ENCODE measurements at regions not wholly inside any gene's neighbourhood (a gene's known extent, or its start where the extent isn't known, plus 50 kb on each side); places are given as distances from the start of the nearest gene placed in this dataset.
"Not testable (repeated sequence)": the region's sequence is repeated elsewhere in the genome, so short reads cannot be mapped to it uniquely, and the experiment has no call there.

DNA sequence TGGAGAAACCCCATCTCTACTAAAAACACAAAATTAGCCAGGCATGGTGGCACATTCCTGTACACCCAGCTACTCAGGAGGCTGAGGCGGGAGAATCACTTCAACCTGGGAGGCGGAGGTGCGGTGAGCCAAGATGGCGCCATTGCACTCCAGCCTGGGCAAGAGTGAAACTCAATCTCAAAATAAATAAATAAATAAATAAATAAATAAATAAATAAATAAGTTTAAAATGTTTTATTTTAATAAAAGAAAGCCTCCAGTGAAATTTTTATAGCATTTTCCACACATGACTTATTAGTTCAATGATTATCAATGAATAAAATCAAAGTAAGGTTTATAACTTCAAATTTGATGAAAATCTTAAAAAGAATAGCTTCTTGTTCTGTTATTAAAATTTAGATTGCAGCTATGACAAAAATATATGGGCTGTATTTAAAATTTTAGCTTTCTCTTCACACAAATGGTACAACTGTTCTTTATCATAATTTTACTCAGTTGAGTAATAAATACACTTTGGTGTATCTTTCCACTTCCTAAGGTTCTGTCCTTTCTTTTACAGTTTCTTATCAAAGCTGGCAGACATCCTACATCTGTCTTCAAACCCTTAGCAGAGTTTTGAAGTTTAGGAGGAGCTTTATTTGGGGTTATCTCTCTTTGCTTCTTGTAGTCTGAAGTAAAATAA, 78.4 kb upstream of the ZSWIM2 start:
- no peaks in the 10 kb centered on the region for H3K9me3 ChIP-seq (ENCODE audit: control insufficient read depth in 2 of 2, insufficient read depth in 1 of 2, low read length in 1 of 2)
- no peak overlapping the region for H3K27ac ChIP-seq (ENCODE audit: low read depth in 1 of 2, low read length in 1 of 2)
- no peaks in the 10 kb centered on the region for H3K4me1 ChIP-seq (ENCODE audit: control insufficient read depth in 2 of 2, insufficient read depth in 2 of 2, low read length in 2 of 2)
- no peak overlapping the region for H3K4me3 ChIP-seq (ENCODE audit: low read length in 2 of 2)
- H3K27me3 ChIP-seq (ENCODE audit: control insufficient read depth in 2 of 2, insufficient read depth in 1 of 2, low read length in 1 of 2): no peaks in the 10 kb centered on the region
- no peak for DNase-seq (ENCODE audit: low read depth in 6 of 9, low spot score in 9 of 9)
- H3K36me3 ChIP-seq (ENCODE audit: control insufficient read depth in 2 of 2, insufficient read depth in 2 of 2, low read length in 1 of 2): no peaks in the 10 kb centered on the region
- WGBS: 98% methylated on average over 4 of the region's 4 CpGs

DNA sequence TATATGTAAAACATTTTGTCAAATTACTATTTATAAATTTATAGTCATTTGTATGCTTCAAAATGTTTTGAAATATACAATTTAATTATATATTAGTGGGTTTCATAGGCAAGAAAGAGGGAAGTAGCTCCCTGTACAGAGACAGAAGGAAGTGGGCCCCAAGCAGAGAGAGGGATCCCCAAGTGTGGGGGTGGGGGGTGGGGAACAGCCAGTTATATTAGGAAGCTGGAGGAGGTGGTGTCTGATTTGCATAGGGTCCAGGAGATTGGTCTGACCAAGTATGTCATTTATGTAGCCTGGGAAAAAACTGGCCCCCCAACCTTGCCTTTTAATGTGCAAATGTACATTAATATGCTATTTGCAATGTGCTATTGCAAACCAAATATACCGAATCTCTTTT, 76.5 kb upstream of the ZSWIM2 start:
- 42% methylated on average over 1 of the region's 1 CpG for WGBS
- Histone ChIP-seq H3K27ac (ENCODE audit: low read depth in 1 of 2, low read length in 1 of 2) (no peak overlapping the region), H3K36me3 (ENCODE audit: control insufficient read depth in 2 of 2, insufficient read depth in 2 of 2, low read length in 1 of 2) (no peaks in the 10 kb centered on the region)

DNA sequence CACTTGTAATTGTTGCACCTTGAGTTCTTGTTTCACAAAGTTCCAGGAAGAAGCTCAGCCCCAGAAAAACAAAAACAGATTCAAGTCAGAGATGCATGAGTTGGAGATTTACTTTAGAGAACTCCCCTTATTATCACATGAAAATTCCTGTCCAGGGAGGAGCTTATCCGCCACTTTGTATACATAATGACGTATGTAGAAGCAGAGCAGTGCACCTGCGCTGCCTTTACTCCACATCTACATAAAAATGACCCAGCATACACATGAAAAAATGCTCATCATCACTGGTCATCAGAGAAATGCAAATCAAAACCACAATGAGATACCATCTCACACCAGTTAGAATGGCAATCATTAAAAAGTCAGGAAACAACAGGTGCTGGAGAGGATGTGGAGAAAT, 73.3 kb upstream of the ZSWIM2 start:
- H3K27ac ChIP-seq (ENCODE audit: low read depth in 1 of 2, low read length in 1 of 2); DNase-seq (ENCODE audit: low read depth in 6 of 9, low spot score in 9 of 9); H3K4me3 ChIP-seq (ENCODE audit: low read length in 2 of 2); H3K4me1 ChIP-seq (ENCODE audit: control insufficient read depth in 2 of 2, insufficient read depth in 2 of 2, low read length in 2 of 2); H3K36me3 ChIP-seq (ENCODE audit: control insufficient read depth in 2 of 2, insufficient read depth in 2 of 2, low read length in 1 of 2); H3K9me3 ChIP-seq (ENCODE audit: control insufficient read depth in 2 of 2, insufficient read depth in 1 of 2, low read length in 1 of 2); H3K27me3 ChIP-seq (ENCODE audit: control insufficient read depth in 2 of 2, insufficient read depth in 1 of 2, low read length in 1 of 2): not testable (repeated sequence)
- WGBS: 97% methylated on average over 3 of the region's 3 CpGs

More for the DNA sequence above, 76.5 kb upstream of the ZSWIM2 start:
- DNase-seq (ENCODE audit: low read depth in 6 of 9, low spot score in 9 of 9): no peak
- no peaks in the 10 kb centered on the region for H3K4me1 ChIP-seq (ENCODE audit: control insufficient read depth in 2 of 2, insufficient read depth in 2 of 2, low read length in 2 of 2)
- H3K9me3 ChIP-seq (ENCODE audit: control insufficient read depth in 2 of 2, insufficient read depth in 1 of 2, low read length in 1 of 2): no peaks in the 10 kb centered on the region
- H3K4me3 ChIP-seq (ENCODE audit: low read length in 2 of 2): no peak overlapping the region
- no peaks in the 10 kb centered on the region for H3K27me3 ChIP-seq (ENCODE audit: control insufficient read depth in 2 of 2, insufficient read depth in 1 of 2, low read length in 1 of 2)

DNA sequence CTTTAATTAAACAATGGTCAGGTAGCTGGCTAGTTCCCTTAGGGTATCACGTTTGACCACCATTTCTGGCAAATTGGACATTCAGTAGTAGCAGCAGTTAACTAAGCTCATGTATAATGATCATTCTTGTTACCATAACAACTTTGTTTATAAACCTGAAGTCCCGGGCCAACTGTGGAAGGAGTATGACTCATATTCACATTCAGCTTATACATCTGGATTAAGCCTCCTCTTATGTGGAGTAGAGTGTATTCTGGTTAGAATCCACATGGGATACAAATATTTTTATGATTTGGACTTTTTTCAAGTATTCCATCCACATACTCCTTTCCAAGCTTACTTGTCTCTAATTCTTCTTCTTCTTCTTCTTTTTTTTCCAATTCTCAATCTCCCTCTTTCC, 70.3 kb upstream of the ZSWIM2 start:
- Histone ChIP-seq H3K9me3 (ENCODE audit: control insufficient read depth in 2 of 2, insufficient read depth in 1 of 2, low read length in 1 of 2) (no peaks in the 10 kb centered on the region), H3K4me3 (ENCODE audit: low read length in 2 of 2) (no peak overlapping the region), H3K36me3 (ENCODE audit: control insufficient read depth in 2 of 2, insufficient read depth in 2 of 2, low read length in 1 of 2) (no peaks in the 10 kb centered on the region), H3K4me1 (ENCODE audit: control insufficient read depth in 2 of 2, insufficient read depth in 2 of 2, low read length in 2 of 2) (no peaks in the 10 kb centered on the region), H3K27me3 (ENCODE audit: control insufficient read depth in 2 of 2, insufficient read depth in 1 of 2, low read length in 1 of 2) (no peaks in the 10 kb centered on the region), H3K27ac (ENCODE audit: low read depth in 1 of 2, low read length in 1 of 2) (no peak overlapping the region)
- WGBS: 83% methylated on average over 2 of the region's 2 CpGs
- no peak for DNase-seq (ENCODE audit: low read depth in 6 of 9, low spot score in 9 of 9)

DNA sequence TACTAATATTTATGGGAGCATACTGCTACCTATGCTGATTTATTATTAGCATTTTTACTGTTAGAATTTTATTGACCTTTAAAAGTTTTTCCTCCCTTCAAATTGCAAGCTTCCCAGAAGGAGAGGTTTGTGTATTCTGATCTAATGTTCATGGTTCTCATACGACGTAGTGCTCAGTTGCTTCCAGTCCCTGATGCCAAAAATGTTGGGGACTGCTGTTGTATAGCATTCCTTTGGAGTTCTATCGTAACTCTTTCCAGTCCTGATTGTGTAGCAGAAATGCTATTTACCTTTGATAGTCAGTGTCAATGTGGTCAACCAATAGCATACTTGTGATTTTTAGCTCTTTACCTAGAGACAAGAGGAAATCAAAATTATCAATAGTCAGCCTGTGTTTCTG, 69.5 kb upstream of the ZSWIM2 start:
- Histone ChIP-seq H3K4me3 (ENCODE audit: low read length in 2 of 2) (no peak overlapping the region), H3K9me3 (ENCODE audit: control insufficient read depth in 2 of 2, insufficient read depth in 1 of 2, low read length in 1 of 2) (no peaks in the 10 kb centered on the region), H3K4me1 (ENCODE audit: control insufficient read depth in 2 of 2, insufficient read depth in 2 of 2, low read length in 2 of 2) (no peaks in the 10 kb centered on the region), H3K27ac (ENCODE audit: low read depth in 1 of 2, low read length in 1 of 2) (no peak overlapping the region), H3K36me3 (ENCODE audit: control insufficient read depth in 2 of 2, insufficient read depth in 2 of 2, low read length in 1 of 2) (no peaks in the 10 kb centered on the region), H3K27me3 (ENCODE audit: control insufficient read depth in 2 of 2, insufficient read depth in 1 of 2, low read length in 1 of 2) (no peaks in the 10 kb centered on the region)
- DNase-seq (ENCODE audit: low read depth in 6 of 9, low spot score in 9 of 9): no peak
- WGBS: 96% methylated on average over 3 of the region's 3 CpGs

DNA sequence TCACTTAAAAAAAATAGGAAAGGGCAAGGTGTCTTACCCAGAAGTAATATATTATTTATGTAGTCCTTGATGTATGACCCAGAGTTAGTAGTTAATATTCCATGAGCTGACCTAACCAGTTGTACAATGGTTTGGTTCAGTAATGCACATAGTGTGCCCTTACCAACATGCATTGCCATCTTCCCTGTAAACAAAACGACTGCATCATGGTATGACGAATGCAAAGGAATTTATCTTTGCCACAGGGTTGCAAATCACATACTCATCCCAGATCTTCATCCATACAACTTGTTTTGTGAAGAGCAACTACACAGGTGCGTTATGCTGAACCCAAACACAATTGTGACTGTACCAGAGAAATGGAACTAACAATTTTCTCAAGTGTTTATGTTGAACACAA, 68.9 kb upstream of the ZSWIM2 start:
- Histone ChIP-seq H3K27me3 (ENCODE audit: control insufficient read depth in 2 of 2, insufficient read depth in 1 of 2, low read length in 1 of 2) (no peaks in the 10 kb centered on the region), H3K36me3 (ENCODE audit: control insufficient read depth in 2 of 2, insufficient read depth in 2 of 2, low read length in 1 of 2) (no peaks in the 10 kb centered on the region), H3K4me1 (ENCODE audit: control insufficient read depth in 2 of 2, insufficient read depth in 2 of 2, low read length in 2 of 2) (no peaks in the 10 kb centered on the region), H3K4me3 (ENCODE audit: low read length in 2 of 2) (no peak overlapping the region), H3K27ac (ENCODE audit: low read depth in 1 of 2, low read length in 1 of 2) (no peak overlapping the region), H3K9me3 (ENCODE audit: control insufficient read depth in 2 of 2, insufficient read depth in 1 of 2, low read length in 1 of 2) (no peaks in the 10 kb centered on the region)
- DNase-seq (ENCODE audit: low read depth in 6 of 9, low spot score in 9 of 9): no peak
- 96% methylated on average over 3 of the region's 3 CpGs for WGBS

DNA sequence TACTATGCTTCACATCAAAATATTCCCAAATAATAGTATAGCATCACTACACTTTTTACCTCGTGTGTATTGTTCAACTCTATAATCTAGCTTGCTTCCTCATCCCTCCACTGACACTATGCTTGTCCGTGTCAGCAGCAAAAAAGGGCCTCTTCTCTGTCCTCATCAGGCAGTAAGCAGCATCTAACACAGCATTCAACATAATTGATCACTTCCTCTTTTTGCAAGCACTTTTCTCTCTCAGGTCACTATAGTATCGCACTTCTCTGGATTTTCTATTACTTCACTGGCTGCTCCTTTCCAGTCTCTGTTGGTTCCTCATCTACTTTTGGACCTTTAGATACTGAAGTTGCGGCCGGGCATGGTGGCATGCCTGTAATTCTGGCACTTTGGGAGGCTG, 64.9 kb upstream of the ZSWIM2 start:
- H3K4me3 ChIP-seq (ENCODE audit: low read length in 2 of 2): no peak overlapping the region
- DNase-seq (ENCODE audit: low read depth in 6 of 9, low spot score in 9 of 9): no peak
- H3K27me3 ChIP-seq (ENCODE audit: control insufficient read depth in 2 of 2, insufficient read depth in 1 of 2, low read length in 1 of 2): no peaks in the 10 kb centered on the region
- H3K36me3 ChIP-seq (ENCODE audit: control insufficient read depth in 2 of 2, insufficient read depth in 2 of 2, low read length in 1 of 2): no peaks in the 10 kb centered on the region
- no peaks in the 10 kb centered on the region for H3K9me3 ChIP-seq (ENCODE audit: control insufficient read depth in 2 of 2, insufficient read depth in 1 of 2, low read length in 1 of 2)
- no peaks in the 10 kb centered on the region for H3K4me1 ChIP-seq (ENCODE audit: control insufficient read depth in 2 of 2, insufficient read depth in 2 of 2, low read length in 2 of 2)
- 51% methylated on average over 5 of the region's 5 CpGs for WGBS
- H3K27ac ChIP-seq (ENCODE audit: low read depth in 1 of 2, low read length in 1 of 2): no peak overlapping the region

DNA sequence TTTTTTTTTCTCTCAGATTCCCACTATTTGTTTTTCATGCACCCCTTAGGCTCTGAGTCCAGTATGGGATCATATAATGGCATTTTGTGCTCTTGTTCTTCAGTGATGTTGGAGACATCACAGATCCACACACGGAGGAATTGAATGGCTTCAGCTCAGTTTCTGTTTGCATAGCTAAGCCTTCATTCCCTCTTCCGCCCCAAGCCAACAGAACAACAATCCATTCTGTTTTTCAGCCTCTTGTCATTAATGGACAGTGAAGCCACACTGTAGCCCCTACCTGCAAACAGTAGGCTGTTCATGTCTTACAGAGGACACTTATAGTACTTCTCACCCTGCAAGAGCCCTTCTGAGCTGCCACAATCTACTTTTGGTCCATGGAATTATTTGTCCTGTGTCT, 64.0 kb upstream of the ZSWIM2 start:
- no peaks in the 10 kb centered on the region for H3K4me1 ChIP-seq (ENCODE audit: control insufficient read depth in 2 of 2, insufficient read depth in 2 of 2, low read length in 2 of 2)
- no peaks in the 10 kb centered on the region for H3K36me3 ChIP-seq (ENCODE audit: control insufficient read depth in 2 of 2, insufficient read depth in 2 of 2, low read length in 1 of 2)
- no peaks in the 10 kb centered on the region for H3K27me3 ChIP-seq (ENCODE audit: control insufficient read depth in 2 of 2, insufficient read depth in 1 of 2, low read length in 1 of 2)
- no peak overlapping the region for H3K4me3 ChIP-seq (ENCODE audit: low read length in 2 of 2)
- H3K9me3 ChIP-seq (ENCODE audit: control insufficient read depth in 2 of 2, insufficient read depth in 1 of 2, low read length in 1 of 2): no peaks in the 10 kb centered on the region
- no peak overlapping the region for H3K27ac ChIP-seq (ENCODE audit: low read depth in 1 of 2, low read length in 1 of 2)
- DNase-seq (ENCODE audit: low read depth in 6 of 9, low spot score in 9 of 9): no peak
- WGBS: 97% methylated on average over 2 of the region's 2 CpGs

DNA sequence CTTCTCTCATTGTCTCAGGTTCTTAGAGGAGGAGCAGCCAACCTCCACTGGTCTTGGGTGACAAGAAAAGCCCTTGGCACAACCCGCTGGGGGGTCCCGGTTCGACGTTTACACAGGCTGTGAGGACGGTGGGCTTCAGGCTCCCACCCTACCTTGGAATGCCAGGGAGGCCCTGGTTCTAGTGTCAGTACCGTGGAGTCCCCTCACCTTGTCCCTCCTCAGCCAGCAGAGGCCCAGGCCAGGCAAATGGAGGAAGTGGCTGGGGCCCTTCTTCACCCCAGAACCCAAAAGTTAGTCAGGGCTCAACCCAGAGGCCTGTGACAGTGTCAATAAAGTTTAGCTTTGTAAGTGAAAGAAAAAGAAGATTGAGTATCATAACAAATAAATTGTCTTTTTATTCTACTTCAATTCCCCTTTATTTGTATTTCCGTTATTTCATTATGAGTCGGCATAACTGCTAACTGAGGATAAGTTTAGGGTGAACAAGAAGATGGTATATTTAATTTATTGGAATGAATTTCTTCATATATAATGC, 62.6 kb upstream of the ZSWIM2 start:
- Histone ChIP-seq H3K27ac (ENCODE audit: low read depth in 1 of 2, low read length in 1 of 2) (no peak overlapping the region), H3K9me3 (ENCODE audit: control insufficient read depth in 2 of 2, insufficient read depth in 1 of 2, low read length in 1 of 2) (no peaks in the 10 kb centered on the region), H3K27me3 (ENCODE audit: control insufficient read depth in 2 of 2, insufficient read depth in 1 of 2, low read length in 1 of 2) (no peaks in the 10 kb centered on the region), H3K36me3 (ENCODE audit: control insufficient read depth in 2 of 2, insufficient read depth in 2 of 2, low read length in 1 of 2) (no peaks in the 10 kb centered on the region), H3K4me1 (ENCODE audit: control insufficient read depth in 2 of 2, insufficient read depth in 2 of 2, low read length in 2 of 2) (no peaks in the 10 kb centered on the region), H3K4me3 (ENCODE audit: low read length in 2 of 2) (no peak overlapping the region)
- DNase-seq (ENCODE audit: low read depth in 6 of 9, low spot score in 9 of 9): no peak
- WGBS: 85% methylated on average over 8 of the region's 8 CpGs

All from thymus (tissue), 11 donors.